ENCODE measurements at regions not wholly inside any gene's neighbourhood (a gene's known extent, or its start where the extent isn't known, plus 50 kb on each side); places are given as distances from the start of the nearest gene placed in this dataset.

- H3K27me3 ChIP-seq (ENCODE audit: insufficient read depth, low read length): no peaks in the 10 kb centered on the region; the same call in 1 of the 2 replicates
- no TSS peak for BruUV-seq (replicated peaks)
- DNase-seq (ENCODE audit: low read depth, low spot score) (no peak), ATAC-seq (no peak)
- RAD21 ChIA-PET (ENCODE audit: low non-redundant PET in 1 of 2, low total read pairs in 2 of 2, uncharacterized antibody in 2 of 2, unreplicated experiment in 2 of 2): no interaction called here
- POLR2A ChIA-PET: no interaction called here
- no peaks in the 10 kb centered on the region for H4K20me1 ChIP-seq (ENCODE audit: insufficient read depth)
- H3K9me2 ChIP-seq (ENCODE audit: insufficient read depth): no peaks in the 10 kb centered on the region
- CTCF ChIA-PET: no interaction called here
- intact Hi-C loops (cut with micrococcal nuclease): no loop called here
- H3K4me3 ChIP-seq (replicated peaks in 1 of 2; ENCODE audit: low read depth in 1 of 2, low read length in 2 of 2): no peak overlapping the region
- H3K4me1 ChIP-seq (ENCODE audit: control insufficient read depth in 1 of 2, insufficient read depth in 2 of 2, low read length in 2 of 2): no peaks in the 10 kb centered on the region
- H3K9me3 ChIP-seq (ENCODE audit: control insufficient read depth in 1 of 2, insufficient read depth in 1 of 2, low read depth in 1 of 2, low read length in 2 of 2): no peaks in the 10 kb centered on the region
- H3K79me2 ChIP-seq (ENCODE audit: insufficient read depth, low read length): no peaks in the 10 kb centered on the region
- no peaks in the 10 kb centered on the region for H3K36me3 ChIP-seq (ENCODE audit: control insufficient read depth in 1 of 2, insufficient read depth in 2 of 2, low read length in 2 of 2)
- no peak overlapping the region for H3K9ac ChIP-seq (ENCODE audit: low read length)
- H3K27ac ChIP-seq (ENCODE audit: low read depth, low read length): no peak overlapping the region
- TF ChIP-seq ELF1 (IDR thresholded peaks at IDR 0.05; ENCODE audit: borderline replicate concordance, low read depth) (no peak), CEBPB (IDR thresholded peaks at IDR 0.05; ENCODE audit: low read depth) (no peak), POLR2A (IDR thresholded peaks at IDR 0.05; ENCODE audit: borderline replicate concordance, extremely low read depth, insufficient read depth, insufficient read length) (no peak), CTCF (IDR thresholded peaks at IDR 0.05 in 2 of 3, conservative IDR thresholded peaks at IDR 0.05 in 1 of 3; ENCODE audit: borderline replicate concordance in 1 of 3, insufficient read depth in 1 of 3, low read depth in 2 of 3, low read length in 2 of 3) (no peak), ZNF274 (IDR thresholded peaks at IDR 0.05; ENCODE audit: low read depth, low read length) (no peak), SP1 (IDR thresholded peaks at IDR 0.05; ENCODE audit: low read depth) (no peak), REST (IDR thresholded peaks at IDR 0.05; ENCODE audit: low read depth) (no peak), TCF7L2 (IDR thresholded peaks at IDR 0.05; ENCODE audit: borderline replicate concordance, extremely low read depth, insufficient read depth, insufficient read length) (no peak), ZFX (IDR thresholded peaks at IDR 0.05) (no peak), JUND (IDR thresholded peaks at IDR 0.05) (no peak), EZH2phosphoT487 (IDR thresholded peaks at IDR 0.05; ENCODE audit: borderline replicate concordance) (no peak), ATF3 (IDR thresholded peaks at IDR 0.05) (no peak), SRF (IDR thresholded peaks at IDR 0.05; ENCODE audit: low read depth) (no peak), YY1 (IDR thresholded peaks at IDR 0.05; ENCODE audit: extremely low read depth, insufficient replicate concordance, low read depth, low read length) (no peak)
- no peak overlapping the region for H3K4me2 ChIP-seq (ENCODE audit: low read length)
- H2AFZ ChIP-seq (ENCODE audit: low read depth, low read length, poor library complexity, severe bottlenecking): no peak overlapping the region
These were observed 244.9 kb upstream of the MCTP2 start for GRCh38 chr15:93986400-93986984.
